CD4-positive, CD25-positive, alpha-beta regulatory T cell (primary cell): ENCODE measurements at regions not wholly inside any gene's neighbourhood (a gene's known extent, or its start where the extent isn't known, plus 50 kb on each side); places are given as distances from the start of the nearest gene placed in this dataset.

Experiments used
- ATAC-seq, 2 donors: fragments of 150-1000 bp; cut with Tn5 transposase; one replicate each; pipeline ENCODE4 v1.10.0; 2021; ENCODE audit warnings: low read depth in 2 of 2, moderate number of reproducible peaks in 2 of 2, moderate library complexity in 1 of 2
- DNase-seq, 3 donors: peaks; one replicate each; pipeline versions ENCODE4 v3.0.0 to v3.0.0-alpha.2; 2012 to 2022; ENCODE audit warnings: mixed read lengths in 1 of 3
- H3K27ac ChIP-seq: one replicate; pipeline ENCODE4 v1.7.0; 2013; ENCODE audit warnings: mild to moderate bottlenecking, low read length; ENCODE audit not compliant: insufficient read depth, poor library complexity, severe bottlenecking
- H3K27me3 ChIP-seq: one replicate; pipeline ENCODE4 v1.7.0; 2013; ENCODE audit warnings: low read length; ENCODE audit not compliant: control insufficient read depth, insufficient read depth
- H3K36me3 ChIP-seq: one replicate; pipeline ENCODE4 v1.7.0; 2013; ENCODE audit warnings: mild to moderate bottlenecking, low read length, moderate library complexity; ENCODE audit not compliant: control insufficient read depth, insufficient read depth
- H3K4me1 ChIP-seq: 2 replicates; pipeline ENCODE4 v1.7.0; 2013; ENCODE audit warnings: mild to moderate bottlenecking, low read length; ENCODE audit not compliant: insufficient read depth, control insufficient read depth, poor library complexity, severe bottlenecking
- H3K4me3 ChIP-seq: one replicate; pipeline ENCODE4 v1.7.0; 2013; ENCODE audit warnings: low read depth, mild to moderate bottlenecking, low read length, moderate library complexity
- H3K9me3 ChIP-seq, 2 experiments: 1 replicate in 1 of 2; 2 replicates in 1 of 2; pipeline ENCODE4 v1.7.0; 2013; ENCODE audit warnings: low read length in 2 of 2, mild to moderate bottlenecking in 1 of 2, moderate library complexity in 1 of 2; ENCODE audit not compliant: control insufficient read depth in 2 of 2
- H3K27ac Mint-ChIP-seq, 3 donors: one replicate each; pipeline ENCODE4 v1.8.0; 2020 to 2022; ENCODE audit warnings: mild to moderate bottlenecking in 3 of 3, mixed read lengths in 3 of 3, moderate library complexity in 2 of 3
- H3K27me3 Mint-ChIP-seq: one replicate; pipeline ENCODE4 v1.8.0; 2022; ENCODE audit warnings: mild to moderate bottlenecking, mixed read lengths
- H3K36me3 Mint-ChIP-seq: one replicate; pipeline ENCODE4 v1.8.0; 2020; ENCODE audit warnings: mixed read lengths
- H3K4me1 Mint-ChIP-seq, 4 donors: one replicate each; pipeline ENCODE4 v1.8.0; 2020 to 2022; ENCODE audit warnings: mixed read lengths in 4 of 4, mild to moderate bottlenecking in 1 of 4
- H3K4me3 Mint-ChIP-seq, 4 donors: one replicate each; pipeline ENCODE4 v1.8.0; 2020 to 2022; ENCODE audit warnings: mild to moderate bottlenecking in 4 of 4, mixed read lengths in 4 of 4, moderate library complexity in 3 of 4
- H3K9me3 Mint-ChIP-seq, 7 donors: one replicate each; pipeline ENCODE4 v1.8.0; 2020 to 2022; ENCODE audit warnings: mixed read lengths in 7 of 7, mild to moderate bottlenecking in 3 of 7, moderate library complexity in 2 of 7

DNA sequence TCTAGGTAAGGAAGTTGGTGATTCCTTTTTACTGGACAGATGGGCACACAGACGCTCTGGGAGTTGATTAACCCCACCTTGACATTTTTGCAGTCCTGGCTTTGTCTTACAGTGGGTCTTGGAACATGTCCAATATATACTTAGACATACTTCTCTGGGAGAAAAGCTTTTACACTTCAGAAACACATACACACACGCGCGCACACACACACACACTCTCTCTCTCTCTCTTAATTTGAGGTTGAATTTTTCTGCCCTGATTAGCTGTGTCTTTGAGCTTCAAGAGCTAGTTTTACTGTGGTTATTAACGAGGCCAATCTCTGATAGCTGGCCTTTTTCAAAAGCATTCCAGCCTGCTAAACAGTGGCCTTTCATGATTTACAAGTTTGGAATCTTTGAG lies 215.0 kb downstream of the MYCN start:
- Mint-ChIP-seq H3K36me3 (no peaks in the 10 kb centered on the region), H3K4me3 (no peak overlapping the region), H3K27me3 (no peaks in the 10 kb centered on the region), H3K9me3 (no peaks in the 10 kb centered on the region), H3K4me1 (no peaks in the 10 kb centered on the region), H3K27ac (no peak overlapping the region)
- no peaks in the 10 kb centered on the region for H3K36me3 ChIP-seq
- no peak overlapping the region for H3K4me3 ChIP-seq
- no peak for ATAC-seq
- H3K27me3 ChIP-seq: no peaks in the 10 kb centered on the region
- H3K9me3 ChIP-seq: no peaks in the 10 kb centered on the region
- H3K27ac ChIP-seq: no peak overlapping the region
- no peak for DNase-seq
- no peaks in the 10 kb centered on the region for H3K4me1 ChIP-seq

DNA sequence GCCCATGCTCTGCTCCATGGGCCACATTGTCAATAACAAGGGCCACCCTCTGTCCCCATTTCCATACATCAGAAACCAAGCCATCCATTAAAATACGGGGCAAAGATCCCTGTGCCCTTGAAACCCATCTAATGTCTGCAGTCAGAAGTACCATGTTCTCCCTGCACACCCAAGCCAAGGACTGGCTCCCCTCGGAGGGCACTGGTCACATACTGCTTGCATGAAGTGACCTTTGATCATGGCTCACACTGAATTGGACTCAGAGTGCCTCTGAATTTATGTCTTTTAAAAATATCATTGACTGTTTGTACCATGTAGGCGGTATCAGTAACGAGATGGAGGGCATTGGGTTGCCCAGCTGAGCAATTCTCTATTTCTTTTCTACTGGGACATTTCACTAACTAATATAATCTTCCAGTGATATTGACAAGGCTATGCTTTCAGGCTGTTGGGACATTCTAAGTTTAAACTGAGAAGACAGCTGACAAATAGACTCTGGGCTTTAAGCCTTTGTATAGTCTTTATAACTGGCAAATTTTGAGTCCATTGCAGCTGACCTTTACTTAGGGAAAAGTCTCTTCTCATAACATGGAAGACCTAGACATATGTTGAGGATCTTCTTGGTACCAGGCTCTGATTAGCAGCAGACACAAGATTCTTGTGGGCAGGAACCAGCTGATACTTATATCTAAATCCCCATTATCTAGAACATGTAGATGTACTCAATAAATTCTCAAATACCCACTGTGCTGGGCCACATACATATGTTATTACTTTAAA lies 214.3 kb downstream of the MYCN start:
- no peak overlapping the region for H3K4me3 Mint-ChIP-seq
- no peak overlapping the region for H3K27ac ChIP-seq
- no peaks in the 10 kb centered on the region for H3K9me3 Mint-ChIP-seq
- no peaks in the 10 kb centered on the region for H3K36me3 Mint-ChIP-seq
- H3K9me3 ChIP-seq: no peaks in the 10 kb centered on the region
- no peaks in the 10 kb centered on the region for H3K4me1 Mint-ChIP-seq
- ATAC-seq (no peak), DNase-seq (no peak)
- no peaks in the 10 kb centered on the region for H3K27me3 ChIP-seq
- H3K27me3 Mint-ChIP-seq: no peaks in the 10 kb centered on the region
- H3K36me3 ChIP-seq: no peaks in the 10 kb centered on the region
- no peaks in the 10 kb centered on the region for H3K4me1 ChIP-seq
- no peak overlapping the region for H3K27ac Mint-ChIP-seq
- H3K4me3 ChIP-seq: no peak overlapping the region

DNA sequence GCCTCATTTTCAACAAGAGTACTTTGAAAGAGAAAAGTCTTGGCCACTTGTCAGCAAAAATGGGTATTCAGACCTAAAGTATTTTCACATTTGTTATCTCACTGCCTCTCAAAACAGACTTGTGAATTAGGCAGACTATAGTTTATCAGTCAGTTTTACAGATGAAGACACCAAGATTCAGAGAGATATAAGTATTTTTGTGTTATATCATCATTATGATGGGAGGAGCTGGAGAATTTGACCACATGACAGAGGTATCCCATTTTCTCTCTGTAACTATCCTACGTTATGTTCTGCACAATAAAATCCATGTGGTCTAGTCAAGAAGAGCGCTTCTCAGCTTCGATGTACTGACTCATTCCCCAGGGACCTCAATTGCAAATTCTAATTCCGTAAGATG lies 213.7 kb downstream of the MYCN start:
- no peak for ATAC-seq
- no peak overlapping the region for H3K27ac Mint-ChIP-seq
- DNase-seq: no peak
- no peaks in the 10 kb centered on the region for H3K36me3 Mint-ChIP-seq
- Histone ChIP-seq H3K4me3 (no peak overlapping the region), H3K27me3 (no peaks in the 10 kb centered on the region), H3K36me3 (no peaks in the 10 kb centered on the region), H3K4me1 (no peaks in the 10 kb centered on the region), H3K9me3 (no peaks in the 10 kb centered on the region), H3K27ac (no peak overlapping the region)
- no peak overlapping the region for H3K4me3 Mint-ChIP-seq
- H3K27me3 Mint-ChIP-seq: no peaks in the 10 kb centered on the region
- H3K4me1 Mint-ChIP-seq: no peaks in the 10 kb centered on the region
- peaks cover 0 to 2% (median 0%) of the 10 kb centered on the region in 7 donors for H3K9me3 Mint-ChIP-seq

DNA sequence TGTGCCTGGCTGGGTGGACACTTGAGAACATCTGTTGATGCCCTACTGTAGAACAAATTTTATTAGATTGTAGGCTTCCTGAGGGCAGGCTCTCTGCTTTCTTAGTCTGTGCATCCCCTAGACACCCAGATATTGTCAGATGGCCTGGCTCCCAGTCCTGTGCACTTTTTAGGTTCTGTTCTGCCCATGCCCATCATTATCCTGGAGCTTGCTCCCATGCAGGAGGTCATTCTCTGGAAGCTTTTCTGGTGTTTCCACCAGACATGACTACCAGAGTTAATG lies 213.3 kb downstream of the MYCN start:
- ATAC-seq (no peak), DNase-seq (no peak)
- Histone ChIP-seq H3K9me3 (no peaks in the 10 kb centered on the region), H3K36me3 (no peaks in the 10 kb centered on the region), H3K27ac (no peak overlapping the region), H3K4me3 (no peak overlapping the region), H3K27me3 (no peaks in the 10 kb centered on the region), H3K4me1 (no peaks in the 10 kb centered on the region)
- peaks cover 0 to 5% (median 0%) of the 10 kb centered on the region in 7 donors for H3K9me3 Mint-ChIP-seq
- H3K36me3 Mint-ChIP-seq: no peaks in the 10 kb centered on the region
- H3K4me1 Mint-ChIP-seq: no peaks in the 10 kb centered on the region
- H3K27me3 Mint-ChIP-seq: no peaks in the 10 kb centered on the region
- no peak overlapping the region for H3K27ac Mint-ChIP-seq
- H3K4me3 Mint-ChIP-seq: no peak overlapping the region

DNA sequence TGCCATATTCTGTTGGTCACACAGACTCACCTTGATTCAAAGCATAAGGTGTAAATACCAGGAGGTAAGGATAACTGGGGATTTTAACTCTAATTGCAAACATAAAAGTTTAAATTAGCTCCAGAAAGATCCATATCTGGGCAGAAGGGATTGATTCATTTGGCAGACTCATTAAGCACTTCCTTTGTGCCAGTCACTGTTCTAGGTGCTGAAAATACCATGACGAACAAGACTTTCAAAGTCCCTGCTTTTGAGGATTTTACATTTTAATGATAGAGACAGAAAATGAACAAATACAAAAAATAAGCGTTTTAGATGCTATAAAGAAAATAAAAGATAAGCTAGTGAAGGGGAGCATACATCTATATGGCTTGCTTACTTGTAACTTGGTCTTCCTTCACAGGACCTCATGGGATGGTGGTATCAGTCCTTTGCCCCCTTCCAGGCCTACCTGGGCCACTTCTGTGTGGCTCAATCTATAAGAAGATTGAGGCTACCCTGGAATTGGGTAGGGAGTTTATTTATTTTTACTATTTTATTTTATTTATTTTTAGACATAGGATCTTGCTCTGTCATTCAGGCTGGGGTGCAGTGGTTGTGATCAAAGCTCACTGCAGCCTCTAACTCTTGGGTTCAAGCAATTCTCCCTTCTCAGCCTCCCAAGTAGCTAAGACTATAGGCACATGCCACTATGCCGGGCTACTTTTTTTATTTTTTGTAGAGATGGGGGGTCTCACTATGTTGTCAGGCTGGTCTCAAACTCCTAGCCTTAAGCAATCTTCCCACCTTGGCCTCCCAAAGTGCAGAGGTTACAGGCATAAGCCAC lies 212.8 kb downstream of the MYCN start:
- H3K4me1 Mint-ChIP-seq: no peaks in the 10 kb centered on the region
- Histone ChIP-seq H3K4me1 (no peaks in the 10 kb centered on the region), H3K36me3 (no peaks in the 10 kb centered on the region), H3K27ac (no peak overlapping the region), H3K9me3 (no peaks in the 10 kb centered on the region), H3K27me3 (no peaks in the 10 kb centered on the region), H3K4me3 (no peak overlapping the region)
- no peak overlapping the region for H3K27ac Mint-ChIP-seq
- DNase-seq (no peak), ATAC-seq (no peak)
- H3K27me3 Mint-ChIP-seq: no peaks in the 10 kb centered on the region
- no peak overlapping the region for H3K4me3 Mint-ChIP-seq
- no peaks in the 10 kb centered on the region for H3K36me3 Mint-ChIP-seq
- H3K9me3 Mint-ChIP-seq: peaks cover 0 to 5% (median 0%) of the 10 kb centered on the region in 7 donors

DNA sequence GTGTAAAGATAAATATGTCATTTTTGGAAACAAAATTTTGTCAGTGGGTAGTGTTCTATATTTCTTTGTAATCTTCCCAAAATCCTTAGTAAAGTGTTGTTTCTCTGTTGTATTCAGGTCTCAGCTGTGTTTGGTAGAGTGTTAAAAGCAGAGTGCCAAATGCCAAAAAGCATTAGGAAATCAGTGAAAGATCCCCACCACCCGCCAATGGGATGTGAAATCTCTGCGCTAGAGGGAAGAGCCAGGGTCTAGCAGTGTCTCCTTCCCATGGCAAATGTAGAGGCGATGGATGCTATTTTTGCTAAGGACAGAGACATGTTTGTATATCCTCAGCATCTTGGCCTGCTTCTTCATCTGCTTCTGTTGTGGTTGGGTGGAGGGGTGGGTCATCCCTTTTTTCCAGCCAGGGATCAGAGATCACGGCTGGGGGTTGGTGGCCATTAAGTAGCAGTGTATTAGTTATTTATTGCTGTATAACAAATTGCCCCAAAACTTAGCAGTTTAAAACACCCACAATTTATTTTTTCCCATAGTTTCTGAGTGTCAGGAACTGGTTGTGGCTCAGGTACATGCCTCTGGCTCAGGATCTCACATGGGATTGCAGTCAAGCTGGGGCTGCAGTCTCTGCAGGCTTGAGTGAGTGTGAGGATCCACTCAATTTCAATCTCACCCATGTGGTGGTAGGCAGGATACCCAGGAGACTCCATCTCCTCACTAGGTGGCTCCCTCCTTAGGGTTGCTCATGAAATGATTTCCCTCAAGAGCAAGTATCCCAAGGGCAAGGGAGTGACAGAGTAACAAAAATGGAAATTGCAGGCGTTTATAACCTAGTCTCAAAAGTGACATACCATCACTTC lies 211.9 kb downstream of the MYCN start:
- Mint-ChIP-seq H3K27ac (no peak overlapping the region), H3K36me3 (no peaks in the 10 kb centered on the region), H3K4me1 (no peaks in the 10 kb centered on the region), H3K4me3 (no peak overlapping the region), H3K27me3 (no peaks in the 10 kb centered on the region), H3K9me3 (peaks cover 0 to 5% (median 0%) of the 10 kb centered on the region in 7 donors)
- no peaks in the 10 kb centered on the region for H3K4me1 ChIP-seq
- H3K27ac ChIP-seq: no peak overlapping the region
- no peaks in the 10 kb centered on the region for H3K36me3 ChIP-seq
- H3K27me3 ChIP-seq: no peaks in the 10 kb centered on the region
- H3K4me3 ChIP-seq: no peak overlapping the region
- no peak for DNase-seq
- ATAC-seq: no peak
- H3K9me3 ChIP-seq: no peaks in the 10 kb centered on the region

DNA sequence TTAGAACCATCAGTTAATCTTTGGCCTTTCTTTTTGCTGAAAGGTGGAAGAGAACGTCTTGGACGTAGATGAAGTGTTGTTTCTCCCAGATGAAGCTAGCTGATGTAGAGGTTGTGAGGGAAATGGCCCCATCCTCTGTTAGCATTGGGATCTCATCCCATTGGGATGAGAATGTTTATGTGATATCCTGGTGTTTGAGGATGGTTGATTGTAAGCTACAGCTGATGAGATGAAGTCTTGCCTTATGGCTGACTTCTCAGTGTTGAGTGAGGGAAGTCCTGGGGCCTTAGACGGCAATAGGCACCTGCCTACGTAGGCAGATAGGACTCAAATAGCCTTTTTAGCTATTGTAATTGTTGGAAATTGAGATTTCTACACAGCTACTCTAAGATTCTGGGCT lies 211.3 kb downstream of the MYCN start:
- Mint-ChIP-seq H3K9me3 (peaks cover 0 to 5% (median 0%) of the 10 kb centered on the region in 7 donors), H3K27me3 (no peaks in the 10 kb centered on the region), H3K36me3 (no peaks in the 10 kb centered on the region), H3K4me1 (no peaks in the 10 kb centered on the region), H3K4me3 (no peak overlapping the region), H3K27ac (no peak overlapping the region)
- no peak overlapping the region for H3K4me3 ChIP-seq
- no peak overlapping the region for H3K27ac ChIP-seq
- no peaks in the 10 kb centered on the region for H3K9me3 ChIP-seq
- no peaks in the 10 kb centered on the region for H3K4me1 ChIP-seq
- DNase-seq (no peak), ATAC-seq (no peak)
- H3K27me3 ChIP-seq: no peaks in the 10 kb centered on the region
- H3K36me3 ChIP-seq: no peaks in the 10 kb centered on the region
